ENCODE measurements at regions not wholly inside any gene's neighbourhood (a gene's known extent, or its start where the extent isn't known, plus 50 kb on each side); places are given as distances from the start of the nearest gene placed in this dataset.

DNA sequence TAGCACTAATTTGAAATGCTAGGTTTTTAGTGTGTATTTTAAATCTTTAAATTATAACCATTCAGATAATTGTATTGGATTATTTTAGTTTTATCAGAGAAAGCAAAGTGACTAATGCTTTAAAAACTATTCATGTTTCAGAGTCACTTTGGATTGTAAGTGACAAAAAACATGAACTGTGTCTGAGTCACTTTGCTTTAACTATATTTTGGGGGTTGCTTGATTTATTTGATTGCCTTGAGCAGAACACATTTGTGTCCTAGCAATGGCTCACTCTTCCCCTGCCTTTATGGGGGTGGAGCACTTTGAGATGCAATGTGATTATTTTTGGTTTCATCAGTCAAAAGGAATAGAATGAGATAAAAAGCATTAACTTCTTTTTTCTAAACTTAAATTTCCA, 188.4 kb upstream of the ARX start:
- TF ChIP-seq, protein P1, sequence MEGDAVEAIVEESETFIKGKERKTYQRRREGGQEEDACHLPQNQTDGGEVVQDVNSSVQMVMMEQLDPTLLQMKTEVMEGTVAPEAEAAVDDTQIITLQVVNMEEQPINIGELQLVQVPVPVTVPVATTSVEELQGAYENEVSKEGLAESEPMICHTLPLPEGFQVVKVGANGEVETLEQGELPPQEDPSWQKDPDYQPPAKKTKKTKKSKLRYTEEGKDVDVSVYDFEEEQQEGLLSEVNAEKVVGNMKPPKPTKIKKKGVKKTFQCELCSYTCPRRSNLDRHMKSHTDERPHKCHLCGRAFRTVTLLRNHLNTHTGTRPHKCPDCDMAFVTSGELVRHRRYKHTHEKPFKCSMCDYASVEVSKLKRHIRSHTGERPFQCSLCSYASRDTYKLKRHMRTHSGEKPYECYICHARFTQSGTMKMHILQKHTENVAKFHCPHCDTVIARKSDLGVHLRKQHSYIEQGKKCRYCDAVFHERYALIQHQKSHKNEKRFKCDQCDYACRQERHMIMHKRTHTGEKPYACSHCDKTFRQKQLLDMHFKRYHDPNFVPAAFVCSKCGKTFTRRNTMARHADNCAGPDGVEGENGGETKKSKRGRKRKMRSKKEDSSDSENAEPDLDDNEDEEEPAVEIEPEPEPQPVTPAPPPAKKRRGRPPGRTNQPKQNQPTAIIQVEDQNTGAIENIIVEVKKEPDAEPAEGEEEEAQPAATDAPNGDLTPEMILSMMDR (IDR thresholded peaks at IDR 0.05) = no peak
- TF ChIP-seq POLR2A (IDR thresholded peaks at IDR 0.05) = no peak
